ENCODE measurements at regions not wholly inside any gene's neighbourhood (a gene's known extent, or its start where the extent isn't known, plus 50 kb on each side); places are given as distances from the start of the nearest gene placed in this dataset.

- TF ChIP-seq POLR2AphosphoS5 (IDR thresholded peaks at IDR 0.05) (no peak), CTCF (IDR thresholded peaks at IDR 0.05) (no peak), POLR2A (IDR thresholded peaks at IDR 0.05) (no peak)
These were observed 88.2 kb upstream of the STT3B start for GRCh38 chr3:31444220-31445142.

All from prostate gland (tissue), 2 donors.